Kidney (tissue), 13 donors: ENCODE measurements at regions not wholly inside any gene's neighbourhood (a gene's known extent, or its start where the extent isn't known, plus 50 kb on each side); places are given as distances from the start of the nearest gene placed in this dataset.

ENCODE experiments used
- DNase-seq, 5 donors: peaks; one replicate each; pipeline ENCODE4 v3.0.0-alpha.2; 2013 to 2020
- FAIRE-seq: peaks from 2 replicates; lab custom pipeline; 2012; peaks lifted over from hg19 to GRCh38; lab: Jason Lieb, UNC
- H3K27ac ChIP-seq, 2 donors: one replicate each; pipeline ENCODE4 v1.7.0; 2013; ENCODE audit warnings: low read depth in 2 of 2, low read length in 2 of 2, inconsistent platforms in 1 of 2
- H3K27me3 ChIP-seq: one replicate; pipeline ENCODE4 v1.7.1; 2013; ENCODE audit warnings: low read length, inconsistent platforms; ENCODE audit not compliant: control insufficient read depth, insufficient read depth
- H3K36me3 ChIP-seq, 3 donors: one replicate each; pipeline versions ENCODE4 v1.7.0 to v1.7.1; 2013; ENCODE audit warnings: low read length in 3 of 3, control low read depth in 1 of 3, inconsistent platforms in 1 of 3; ENCODE audit not compliant: insufficient read depth in 3 of 3, control insufficient read depth in 2 of 3
- H3K4me1 ChIP-seq, 3 donors: one replicate each; pipeline versions ENCODE4 v1.7.0 to v1.7.1; 2013; ENCODE audit warnings: low read length in 3 of 3, inconsistent platforms in 1 of 3, low read depth in 1 of 3; ENCODE audit not compliant: control insufficient read depth in 2 of 3, insufficient read depth in 2 of 3
- H3K4me3 ChIP-seq, 3 donors: one replicate each; pipeline versions ENCODE4 v1.7.0 to v1.8.1; 2013; ENCODE audit warnings: low read length in 3 of 3, control low read depth in 1 of 3, inconsistent platforms in 1 of 3
- H3K9ac ChIP-seq, 3 donors: one replicate each; pipeline versions ENCODE4 v1.7.0 to v1.7.1; 2013; ENCODE audit warnings: low read length in 3 of 3, control low read depth in 1 of 3, inconsistent platforms in 1 of 3
- H3K9me3 ChIP-seq, 3 donors: one replicate each; pipeline versions ENCODE4 v1.7.0 to v1.7.1; 2013; ENCODE audit warnings: low read length in 3 of 3, control low read depth in 1 of 3, inconsistent platforms in 1 of 3; ENCODE audit not compliant: control insufficient read depth in 2 of 3, insufficient read depth in 1 of 3
- CTCF ChIP-seq: IDR thresholded peaks from 3 replicates; pipeline ENCODE4 v1.5.1; 2012; ENCODE audit warnings: mild to moderate bottlenecking, moderate library complexity, borderline replicate concordance; ENCODE audit not compliant: insufficient read depth; ENCODE audit errors: extremely low read depth
- intact Hi-C: fragments of 100-400 bp; cut with DNase I; formaldehyde crosslinking; loops from one replicate; pipeline ENCODE4 v1.11.1; 2022
- donor health status: control.
- donor health status: control.
- donor health status: control.
- donor health status: control.
- donor health status: control.
- donor health status: DM: yes; HTN: yes; CAD: no.
- donor health status: Normal renal cell carcinoma (clear cell type).

DNA sequence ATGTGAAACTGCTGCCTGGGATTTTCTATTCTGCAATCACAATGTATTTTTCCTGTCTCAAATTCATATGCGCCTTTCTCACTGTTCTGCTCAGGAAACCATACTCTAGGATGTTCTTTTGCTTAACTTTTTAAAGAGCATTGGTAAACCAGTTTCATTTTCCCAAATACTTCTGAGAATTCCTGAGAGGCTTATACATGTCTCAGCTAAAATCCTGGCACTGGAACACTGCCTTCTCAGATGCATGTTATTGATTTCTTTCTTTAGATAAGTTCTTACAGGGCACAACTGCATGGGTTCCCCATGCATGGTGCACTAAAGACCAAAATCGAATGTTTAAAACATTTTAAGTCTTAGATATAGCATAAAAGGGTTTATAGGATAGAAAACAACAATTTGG, 178.3 kb upstream of the PLSCR5 start:
- Histone ChIP-seq H3K36me3 (no peaks in the 10 kb centered on the region), H3K27ac (no peak overlapping the region), H3K27me3 (no peaks in the 10 kb centered on the region), H3K9me3 (no peaks in the 10 kb centered on the region), H3K4me1 (no peaks in the 10 kb centered on the region), H3K9ac (no peak overlapping the region), H3K4me3 (no peak overlapping the region)
- FAIRE-seq (no peak), DNase-seq (no peak)
- intact Hi-C loops: no loop called here
- TF ChIP-seq CTCF: no peak

- no peak overlapping the region for H3K27ac ChIP-seq
- H3K27me3 ChIP-seq: no peaks in the 10 kb centered on the region
- H3K4me3 ChIP-seq: no peak overlapping the region
- H3K9me3 ChIP-seq: no peaks in the 10 kb centered on the region
- H3K36me3 ChIP-seq: no peaks in the 10 kb centered on the region
- TF ChIP-seq CTCF: no peak
- H3K4me1 ChIP-seq: no peaks in the 10 kb centered on the region
- intact Hi-C loops: no loop called here
- H3K9ac ChIP-seq: no peak overlapping the region
- no peak for DNase-seq
- no peak for FAIRE-seq
Measured at GRCh38 chr3:146781606-146782005, 176.5 kb upstream of the PLSCR5 start.

- no peak for FAIRE-seq
- no peak overlapping the region for H3K27ac ChIP-seq
- H3K4me3 ChIP-seq: no peak overlapping the region
- no peaks in the 10 kb centered on the region for H3K4me1 ChIP-seq
- H3K9me3 ChIP-seq: no peaks in the 10 kb centered on the region
- no peak overlapping the region for H3K9ac ChIP-seq
- no peaks in the 10 kb centered on the region for H3K36me3 ChIP-seq
- no peak for DNase-seq
- TF ChIP-seq CTCF: no peak
- no peaks in the 10 kb centered on the region for H3K27me3 ChIP-seq
- intact Hi-C loops: no loop called here
Measured at GRCh38 chr3:146781059-146781458, 175.9 kb upstream of the PLSCR5 start.

DNA sequence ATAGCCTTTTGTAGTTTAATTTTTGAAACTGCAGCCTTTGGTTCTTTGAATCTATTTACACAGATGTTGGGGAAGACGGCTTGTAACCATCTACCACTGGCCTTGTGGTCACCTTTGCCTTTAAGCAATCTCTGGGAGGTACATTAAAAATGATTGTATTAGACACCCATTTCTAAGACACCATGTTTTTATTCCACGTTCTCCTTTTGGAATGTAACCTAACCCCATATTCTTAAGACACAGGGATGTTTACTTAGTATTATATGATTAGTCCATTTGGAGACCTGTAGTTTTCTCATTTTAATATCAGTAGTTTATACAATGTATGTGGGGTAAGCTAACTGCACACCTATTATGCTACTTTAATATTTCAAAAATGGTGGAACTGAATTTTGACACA, 175.1 kb upstream of the PLSCR5 start:
- no peak for FAIRE-seq
- no peak overlapping the region for H3K27ac ChIP-seq

More for the DNA sequence above, 175.1 kb upstream of the PLSCR5 start:
- H3K4me1 ChIP-seq: no peaks in the 10 kb centered on the region
- no peak for DNase-seq
- no peaks in the 10 kb centered on the region for H3K27me3 ChIP-seq
- no peak overlapping the region for H3K4me3 ChIP-seq
- H3K36me3 ChIP-seq: no peaks in the 10 kb centered on the region
- no peak overlapping the region for H3K9ac ChIP-seq
- no peak for TF ChIP-seq CTCF
- no peaks in the 10 kb centered on the region for H3K9me3 ChIP-seq
- intact Hi-C loops: no loop called here
